Fibroblast of skin of scalp (primary cell): ENCODE measurements at regions not wholly inside any gene's neighbourhood (a gene's known extent, or its start where the extent isn't known, plus 50 kb on each side); places are given as distances from the start of the nearest gene placed in this dataset.

Source experiments
- DNase-seq: peaks from one replicate; pipeline ENCODE4 v3.0.0-alpha.2; 2013

DNA sequence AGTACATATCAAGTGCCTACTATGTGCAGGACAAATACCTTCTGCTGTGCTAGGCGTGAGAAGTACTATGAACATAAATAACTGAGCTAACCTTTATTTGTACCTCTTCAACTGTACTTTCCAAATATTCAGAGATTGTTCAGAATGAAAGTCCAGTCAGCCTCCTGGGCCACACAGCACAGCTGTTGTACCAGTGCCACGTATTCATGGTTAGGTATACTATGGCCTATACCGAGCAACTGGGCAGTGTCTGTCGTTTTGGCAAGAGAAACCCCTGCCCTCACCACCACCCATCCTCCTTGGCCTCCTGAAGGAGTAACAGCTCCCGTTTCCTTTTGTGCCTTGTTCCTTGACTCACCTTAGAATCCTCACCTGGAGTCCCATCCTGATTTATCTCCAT, 53.0 kb downstream of the RASSF10 start:
- no peak for DNase-seq

DNA sequence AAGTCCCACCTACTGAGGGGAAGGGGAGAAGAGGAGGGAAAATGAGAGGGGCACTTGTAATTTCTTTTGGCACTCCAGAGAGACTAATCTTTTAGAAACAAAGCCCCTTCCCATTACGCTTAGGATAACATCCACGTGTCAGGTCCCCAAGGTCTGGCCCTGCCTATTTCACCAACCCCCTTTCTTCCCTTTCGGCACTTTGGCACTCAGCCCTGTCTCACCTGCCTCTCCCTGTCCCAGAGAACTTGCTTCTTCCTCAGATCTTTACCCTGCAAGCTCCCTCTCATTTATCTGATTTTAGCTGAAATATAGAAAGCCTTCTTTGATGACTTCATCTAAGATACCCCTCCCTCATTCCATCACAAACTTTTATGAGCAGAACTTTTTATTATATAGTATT, 55.5 kb downstream of the RASSF10 start:
- DNase-seq: no peak

DNA sequence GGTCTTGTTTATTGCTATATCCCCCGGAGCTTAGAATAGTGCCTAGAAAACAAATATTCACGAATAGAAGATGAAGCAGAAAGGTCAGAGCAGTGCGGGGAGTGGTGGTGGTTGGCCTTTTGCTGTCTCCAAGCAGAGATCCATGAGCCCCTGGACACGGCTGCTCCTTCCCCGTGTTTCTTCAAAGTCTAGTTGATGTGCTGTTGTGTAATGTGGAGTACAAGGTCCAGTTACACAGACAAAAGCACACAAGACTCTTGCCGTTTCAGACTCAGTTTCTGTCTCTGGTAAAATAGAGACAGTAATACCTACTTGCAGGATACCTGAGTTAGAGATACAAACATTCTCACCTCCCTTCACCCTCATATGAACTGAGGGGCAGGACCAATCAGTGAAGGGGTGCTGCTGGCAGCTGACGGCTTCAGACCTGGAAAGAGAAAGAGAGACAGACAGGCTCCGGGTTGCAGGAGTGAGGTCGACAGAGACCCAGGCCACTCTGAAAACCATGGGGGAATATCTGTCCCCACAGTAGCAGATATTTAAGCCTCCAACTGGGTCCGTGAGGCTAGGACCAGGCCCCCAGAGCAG, 56.2 kb downstream of the RASSF10 start:
- no peak for DNase-seq

DNA sequence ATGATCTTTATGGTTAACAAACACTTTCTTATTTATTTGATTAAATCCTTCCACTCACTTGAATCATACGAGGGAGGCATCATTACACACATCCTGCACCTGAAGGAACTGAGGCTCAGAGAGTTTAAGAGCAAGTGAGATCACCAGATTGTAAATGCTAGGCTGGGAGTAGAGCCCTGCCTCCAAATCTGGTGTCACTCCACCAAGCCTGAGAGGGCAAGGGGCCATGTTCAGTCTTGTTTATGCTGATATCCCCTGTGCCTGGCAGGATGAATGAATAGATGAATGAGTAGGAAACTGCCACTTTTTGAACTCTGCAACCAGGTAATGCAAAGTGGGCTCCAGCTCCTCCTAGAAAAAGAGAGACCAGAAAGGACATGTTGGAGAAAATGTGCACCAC, 59.1 kb downstream of the RASSF10 start:
- no peak for DNase-seq

DNA sequence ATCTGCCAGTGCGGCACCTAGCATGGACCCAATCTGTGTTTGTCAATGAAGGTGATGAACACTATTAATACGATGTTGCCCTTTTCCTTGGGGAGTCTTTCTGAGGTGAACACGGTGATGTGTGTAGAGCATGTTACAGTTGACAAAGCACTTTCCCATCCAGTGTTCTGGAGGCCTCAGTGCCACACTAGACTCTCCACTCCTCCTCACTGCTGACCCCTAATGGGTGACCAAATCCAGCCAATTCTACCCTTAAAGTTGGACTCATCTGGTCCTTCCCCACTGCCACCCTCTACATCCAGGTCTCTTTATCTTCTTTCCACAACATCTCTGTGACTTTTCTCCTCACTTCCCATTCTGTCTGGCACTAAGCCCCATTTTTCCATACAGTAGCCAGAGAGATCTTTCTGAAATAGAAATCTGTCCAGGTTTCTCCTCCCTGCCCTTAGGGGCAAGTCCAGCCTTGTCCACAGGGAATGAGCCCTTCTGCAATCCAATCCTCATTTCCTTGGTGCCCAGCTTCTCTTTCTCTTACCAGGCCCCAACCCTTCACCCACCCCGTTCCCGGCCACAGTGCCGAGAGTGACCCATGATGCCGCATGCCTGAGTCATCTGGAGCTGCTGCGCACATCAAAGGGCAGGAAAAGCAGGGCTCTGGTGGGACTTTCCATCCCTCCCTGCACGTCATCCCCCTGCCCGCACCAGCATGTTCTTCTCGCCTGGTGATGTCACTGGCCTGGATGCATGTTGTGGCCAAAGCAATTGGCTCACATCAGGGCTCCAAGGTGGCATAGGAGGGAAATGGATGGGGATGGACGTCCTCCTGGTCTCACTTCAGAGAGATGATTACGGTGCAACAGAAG, 64.2 kb downstream of the RASSF10 start:
- DNase-seq: peak; percentile 37

DNA sequence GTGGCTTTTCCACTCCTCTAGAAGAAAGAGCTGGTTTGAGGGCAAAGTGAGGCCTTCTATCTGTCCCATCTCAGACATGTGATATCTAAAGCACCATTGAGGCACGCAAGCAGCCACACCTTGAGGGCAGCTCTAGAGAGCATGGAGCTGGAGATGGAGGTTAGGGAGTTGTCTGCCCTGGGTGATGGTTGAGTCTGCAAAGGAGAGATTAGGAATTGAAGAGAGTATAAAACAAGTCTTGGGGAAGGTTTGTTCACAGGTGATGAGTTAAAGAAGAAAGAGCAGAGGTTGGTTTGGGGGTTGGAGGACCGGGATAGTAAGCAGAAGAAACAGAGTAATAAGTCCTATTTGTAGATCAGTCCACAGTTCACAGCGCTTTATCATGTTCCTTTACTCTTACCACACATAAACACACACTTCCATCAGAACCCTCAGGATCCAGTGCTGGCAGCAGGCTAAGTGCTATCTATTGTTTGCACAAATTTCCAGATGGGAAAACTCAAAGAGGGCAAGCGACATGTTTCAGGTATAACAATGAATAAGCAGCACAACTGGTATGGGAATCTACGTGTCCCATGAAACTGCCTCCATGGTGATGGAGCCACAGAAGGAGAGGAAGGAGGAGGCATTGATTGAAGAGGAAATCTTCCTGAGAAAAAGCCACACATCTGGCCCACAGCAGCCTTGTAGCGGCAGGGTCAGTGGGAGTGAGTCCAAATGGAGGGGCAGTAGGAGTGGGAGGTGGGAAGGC, 65.8 kb downstream of the RASSF10 start:
- DNase-seq: no peak

DNA sequence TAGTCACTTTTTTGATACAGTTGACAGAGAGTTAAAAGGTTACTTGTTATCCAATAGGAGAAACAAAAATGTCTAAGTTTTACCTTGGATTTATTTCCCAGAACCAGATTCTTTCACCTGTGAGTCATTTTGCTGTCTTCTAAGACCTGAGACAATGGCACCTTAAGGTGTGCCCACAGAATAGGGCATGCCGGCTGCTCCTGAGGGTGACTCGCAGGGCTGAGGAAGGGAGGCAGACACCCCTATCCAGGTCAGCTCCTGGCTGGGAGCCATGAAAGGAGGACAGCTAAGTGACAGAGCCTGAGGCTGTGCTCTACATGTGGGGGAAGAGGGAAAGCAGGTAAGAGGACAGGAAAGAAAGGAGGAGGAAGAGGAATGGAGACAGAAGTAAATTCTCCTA, 67.8 kb downstream of the RASSF10 start:
- no peak for DNase-seq

DNA sequence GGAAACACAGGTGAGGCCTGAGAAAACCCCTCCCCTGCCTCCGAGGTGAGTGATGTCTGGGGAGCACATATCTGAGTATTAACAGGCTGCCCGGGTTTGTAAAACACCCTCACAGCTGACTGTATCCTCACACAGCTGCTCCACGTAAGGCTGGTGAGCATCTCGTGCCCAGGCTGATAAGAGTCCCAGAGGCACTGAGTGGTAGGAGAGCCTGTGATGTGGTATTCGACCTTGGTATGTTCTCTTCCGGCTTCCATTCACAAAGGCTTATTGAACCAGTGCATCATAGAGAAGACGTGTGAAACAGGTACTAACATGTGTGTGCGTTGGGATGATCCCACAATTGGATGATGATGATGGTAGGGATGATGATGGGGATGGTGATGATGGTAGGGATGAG, 71.7 kb downstream of the RASSF10 start:
- DNase-seq: no peak

DNA sequence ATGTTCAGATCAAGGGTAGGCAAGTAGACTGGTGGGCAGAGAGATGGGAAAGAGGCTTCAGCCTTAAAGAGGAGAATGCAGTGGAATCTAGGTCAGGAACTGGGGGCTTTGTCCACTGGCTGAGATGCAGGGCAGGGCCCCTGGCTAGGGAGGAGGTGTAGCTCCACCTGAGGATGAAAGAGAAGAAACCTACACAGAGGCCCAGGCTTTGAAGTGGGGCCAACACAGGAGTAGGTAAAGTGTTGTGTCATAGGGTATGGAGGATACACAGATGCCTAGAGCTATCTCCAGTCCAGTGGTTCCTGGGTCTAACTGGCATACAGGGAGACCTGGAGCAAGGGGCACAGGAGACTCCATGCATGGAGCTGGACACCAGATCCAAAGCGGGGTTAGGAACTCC, 73.5 kb downstream of the RASSF10 start:
- no peak for DNase-seq

DNA sequence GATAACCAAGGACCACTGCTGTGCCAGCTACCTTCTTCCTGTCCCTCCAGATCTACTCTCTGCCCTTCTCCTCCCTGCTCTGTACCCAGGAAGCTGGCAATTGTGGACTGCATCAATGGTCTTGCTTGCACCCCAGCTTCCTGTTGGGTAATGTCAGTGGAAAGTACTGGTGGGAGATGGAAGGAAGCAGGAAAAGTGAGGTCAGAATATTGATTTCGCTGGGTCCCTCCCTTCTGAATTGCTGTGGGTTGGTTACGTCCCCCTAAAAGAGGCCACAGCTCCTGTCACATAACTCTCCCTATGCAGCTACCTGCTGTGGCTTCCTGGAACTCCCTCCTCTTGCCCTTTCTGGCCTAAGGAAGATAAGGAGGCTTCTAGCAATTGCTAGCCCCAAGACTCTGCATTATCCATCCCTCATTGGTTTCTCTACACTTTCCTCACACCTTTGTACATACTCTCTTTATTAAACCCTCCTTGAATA, 81.2 kb downstream of the RASSF10 start:
- no peak for DNase-seq

DNA sequence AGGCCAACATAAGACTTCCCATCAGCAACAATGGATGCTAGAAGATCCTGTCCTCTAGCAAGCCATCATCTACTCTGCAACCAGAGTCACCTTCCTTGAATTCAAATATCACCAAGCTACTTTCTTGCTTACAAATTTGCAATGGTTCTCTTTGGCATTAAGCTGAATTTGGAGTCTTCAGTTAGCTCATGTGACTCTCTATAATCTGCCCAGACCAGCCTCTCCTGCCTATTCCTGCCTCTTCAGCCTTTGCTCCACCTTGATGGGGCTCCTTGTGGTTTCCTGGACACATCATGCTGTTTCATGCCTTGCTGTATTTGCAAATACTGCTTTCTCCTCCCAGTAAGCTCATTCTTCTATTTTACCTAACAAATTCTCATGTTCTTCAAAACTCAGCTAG, 82.3 kb downstream of the RASSF10 start:
- no peak for DNase-seq

DNA sequence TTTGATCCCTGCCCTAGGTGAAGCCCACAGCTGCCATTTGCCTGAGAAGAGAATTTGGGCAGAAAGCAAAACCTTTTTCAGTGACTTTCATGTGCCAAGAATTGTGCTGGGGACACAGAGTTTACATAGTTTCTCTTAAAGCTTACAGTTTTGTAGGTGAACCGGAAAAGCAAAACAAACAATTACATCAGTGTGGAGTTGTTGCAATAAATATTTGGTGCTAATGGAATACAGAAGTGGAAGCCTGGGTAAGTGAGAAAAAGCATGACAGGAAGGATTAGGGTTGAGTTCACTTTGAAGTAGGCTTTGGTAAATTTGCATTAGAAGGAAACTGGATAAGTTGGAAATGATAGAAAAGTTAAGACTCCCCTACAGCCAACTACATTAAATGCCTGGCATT, 82.7 kb downstream of the RASSF10 start:
- DNase-seq: no peak

DNA sequence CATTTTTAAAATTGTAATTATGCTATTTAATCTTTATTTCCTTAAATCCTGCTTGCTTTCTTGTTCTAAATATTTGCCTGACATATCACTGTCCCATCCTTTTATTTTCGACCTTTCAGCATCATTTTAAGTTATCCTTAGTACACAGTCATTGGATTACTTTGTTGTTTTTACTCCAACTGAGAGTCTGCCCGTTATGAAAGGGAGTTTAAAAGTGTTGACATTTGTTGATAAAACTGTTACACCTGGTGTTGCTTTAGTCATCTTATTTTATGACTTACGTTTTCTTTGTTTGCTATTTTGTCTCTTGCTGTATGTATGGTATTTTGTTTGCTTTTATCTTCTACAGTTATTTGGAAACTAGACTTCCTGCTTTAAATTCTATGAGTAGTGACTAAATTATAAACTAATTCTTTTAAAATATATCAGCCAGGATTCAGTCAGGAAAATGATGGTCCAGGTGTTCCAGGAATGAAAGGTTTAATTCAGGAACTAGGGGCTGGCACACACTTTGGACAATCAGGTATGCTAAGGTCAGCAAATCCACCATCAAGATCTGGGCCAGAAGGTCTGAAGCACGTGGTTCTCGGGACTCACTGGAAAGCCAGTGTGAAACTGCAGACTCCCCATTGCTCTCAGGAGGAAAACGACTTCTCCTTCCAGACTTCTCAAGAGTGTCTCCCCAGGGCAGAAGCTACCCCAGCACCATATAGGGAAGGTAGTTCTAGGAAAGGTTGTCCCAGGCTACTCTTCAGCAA, 86.0 kb downstream of the RASSF10 start:
- no peak for DNase-seq

DNA sequence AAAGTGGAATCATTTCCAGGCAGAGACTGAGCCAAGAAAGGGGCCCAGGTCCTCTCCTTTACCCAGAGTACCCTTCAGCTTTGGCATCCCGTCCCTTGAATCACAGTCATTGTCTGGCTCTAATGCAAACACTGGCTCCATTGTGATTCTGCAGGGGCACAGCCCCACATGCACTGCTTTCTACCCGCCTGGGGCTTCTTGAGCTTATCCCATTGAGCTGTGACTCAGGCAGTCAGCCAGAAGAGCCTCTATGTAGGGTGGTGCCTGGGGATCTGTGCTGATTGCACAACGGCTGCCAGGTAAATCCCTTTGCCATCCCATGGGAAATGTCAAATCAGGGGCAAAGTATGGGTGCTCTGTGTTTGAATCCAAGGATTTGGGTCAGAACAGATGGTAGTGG, 88.9 kb downstream of the RASSF10 start:
- no peak for DNase-seq

DNA sequence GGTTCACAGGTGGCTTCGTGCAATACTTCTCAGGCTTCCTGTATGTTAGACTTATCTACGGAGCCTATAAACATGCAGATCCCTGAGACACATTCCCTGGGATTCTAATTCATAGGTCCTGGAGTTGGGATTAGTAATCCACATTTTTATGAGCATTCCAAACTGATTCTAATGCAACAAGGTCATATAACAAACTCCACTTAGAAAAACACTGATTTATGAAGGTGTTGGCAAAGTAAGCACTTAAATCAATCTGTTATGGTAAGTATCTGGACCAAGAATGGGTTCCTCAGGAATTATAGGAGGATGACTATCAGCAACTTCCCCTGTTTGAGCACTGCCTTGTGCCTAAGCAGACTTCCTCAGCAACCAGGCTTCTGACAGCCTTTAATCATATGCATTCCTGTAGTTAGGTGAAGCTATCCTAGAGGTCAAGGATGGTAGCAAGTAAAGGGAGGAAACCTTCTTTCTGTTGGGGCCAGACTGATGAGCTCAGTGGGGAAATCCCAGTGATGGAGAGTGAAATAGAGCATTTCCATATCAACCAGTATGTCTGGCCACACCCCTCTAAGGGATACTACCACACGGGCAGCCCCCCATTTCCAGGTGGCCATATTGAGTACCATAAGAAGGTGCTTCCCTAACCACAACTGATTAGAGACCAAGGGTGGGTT, 89.6 kb downstream of the RASSF10 start:
- no peak for DNase-seq

DNA sequence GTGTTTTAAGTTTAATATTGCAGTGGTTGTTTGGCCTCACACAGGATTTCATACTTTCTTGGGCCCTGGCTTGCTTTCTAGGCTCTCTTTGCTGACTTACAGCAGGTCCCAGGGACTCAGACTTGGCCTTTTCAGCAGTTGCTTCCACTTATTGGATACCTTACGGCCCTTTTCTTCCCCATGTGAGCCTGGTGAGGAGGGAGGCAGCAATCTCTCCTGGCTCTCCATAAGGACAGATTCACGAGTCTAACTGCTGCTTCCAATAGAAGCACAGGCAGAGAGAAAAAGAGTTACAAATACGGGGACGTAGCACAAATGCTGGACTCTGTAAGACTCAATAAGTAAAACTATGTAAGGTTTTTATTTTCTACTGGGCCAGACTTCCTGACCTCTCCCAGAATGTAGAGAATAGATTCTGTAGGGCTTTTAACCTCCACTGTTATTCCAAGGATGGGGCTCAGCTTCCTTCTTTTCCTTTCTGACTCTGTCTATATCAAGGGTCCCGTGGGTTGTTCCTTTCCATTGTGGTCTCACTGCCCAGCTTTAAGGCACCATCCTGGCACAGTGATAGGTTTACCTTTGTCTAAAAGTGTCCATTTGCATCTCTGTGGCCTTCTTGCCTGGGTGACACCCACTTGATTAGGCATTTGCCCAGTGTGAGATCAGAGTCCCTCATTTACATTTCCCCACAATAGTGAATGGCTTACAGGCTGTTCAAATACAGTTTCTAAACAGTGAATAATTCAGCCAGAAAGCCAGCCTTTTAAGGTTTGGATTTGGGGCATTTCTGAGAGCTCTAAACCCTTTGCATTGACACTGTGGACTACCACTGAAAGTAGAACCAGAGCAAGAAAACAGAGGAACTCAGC, 92.8 kb downstream of the RASSF10 start:
- no peak for DNase-seq

DNA sequence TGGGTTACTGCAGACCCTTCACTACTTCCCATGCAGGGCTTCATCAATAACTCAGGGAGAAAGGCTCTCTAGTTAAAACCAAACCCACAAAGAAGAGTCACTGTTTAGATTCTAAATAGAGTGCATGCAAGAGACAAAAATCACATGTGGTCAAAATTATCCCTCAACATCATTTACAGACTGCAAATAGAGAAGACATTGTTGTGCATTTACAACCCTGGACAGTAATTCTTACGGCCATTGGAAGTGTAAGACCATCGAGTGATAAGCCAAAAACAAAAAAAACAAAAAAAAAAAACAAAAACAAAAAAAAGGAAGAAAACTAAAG, 93.4 kb downstream of the RASSF10 start:
- DNase-seq: no peak

DNA sequence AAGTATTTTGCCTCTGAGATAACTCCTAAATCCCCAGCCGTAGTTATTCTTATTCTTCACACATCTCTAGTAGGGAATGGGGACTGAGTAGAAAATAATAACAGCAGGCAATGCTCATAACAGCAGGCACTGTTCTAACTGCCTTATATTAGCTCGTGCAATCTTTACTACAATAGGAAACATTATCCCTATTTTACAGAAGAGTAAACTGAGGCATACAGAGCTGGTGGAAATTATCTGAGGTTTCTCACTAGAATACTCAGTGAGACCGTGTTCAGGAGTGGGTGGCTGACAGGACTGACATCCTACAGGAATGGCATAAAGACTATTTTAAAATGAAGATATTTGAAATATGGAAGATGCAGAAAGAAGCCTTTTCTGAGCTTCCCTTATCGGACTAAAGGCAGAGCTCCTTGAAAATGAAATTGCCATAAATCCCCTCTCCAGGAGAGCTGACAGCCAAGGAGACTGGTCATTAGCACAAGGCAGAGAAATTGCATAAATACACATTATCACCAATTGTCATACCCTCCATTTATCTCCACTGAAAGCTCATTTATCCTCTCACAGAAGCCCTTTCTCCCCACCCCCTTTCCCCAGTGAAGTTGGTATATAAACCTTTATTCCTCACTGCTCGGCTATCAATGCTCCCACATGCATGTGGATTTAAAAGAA, 93.9 kb downstream of the RASSF10 start:
- no peak for DNase-seq

DNA sequence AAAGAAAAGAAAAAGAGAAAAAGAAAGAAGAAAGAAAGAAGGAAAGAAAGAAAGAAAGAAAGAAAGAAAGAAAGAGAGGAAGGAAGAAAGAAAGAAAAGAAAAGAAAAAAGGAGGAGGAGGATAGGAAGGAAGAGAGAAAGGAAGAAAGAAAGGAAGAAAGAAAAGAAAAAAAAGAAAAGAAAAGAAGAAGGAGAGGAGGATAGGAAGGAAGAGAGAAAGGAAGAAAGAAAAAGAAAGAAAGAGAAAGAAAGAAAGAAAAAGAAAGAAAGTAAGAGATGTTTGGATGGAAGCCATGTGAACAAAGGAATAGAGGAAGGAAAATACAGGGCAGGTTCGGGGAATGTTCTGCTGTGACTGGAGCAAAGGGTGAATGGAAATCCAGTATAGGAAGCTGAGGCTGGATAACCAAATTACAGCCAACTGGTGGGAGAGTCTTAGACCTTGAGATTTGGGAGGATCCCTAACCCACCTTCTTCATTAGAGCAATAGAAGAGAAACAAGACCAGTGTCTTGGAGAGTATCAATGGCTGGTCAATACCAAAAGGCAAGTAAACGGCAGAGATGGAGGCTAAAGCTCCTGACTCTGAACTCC, 94.9 kb downstream of the RASSF10 start:
- DNase-seq: no peak

DNA sequence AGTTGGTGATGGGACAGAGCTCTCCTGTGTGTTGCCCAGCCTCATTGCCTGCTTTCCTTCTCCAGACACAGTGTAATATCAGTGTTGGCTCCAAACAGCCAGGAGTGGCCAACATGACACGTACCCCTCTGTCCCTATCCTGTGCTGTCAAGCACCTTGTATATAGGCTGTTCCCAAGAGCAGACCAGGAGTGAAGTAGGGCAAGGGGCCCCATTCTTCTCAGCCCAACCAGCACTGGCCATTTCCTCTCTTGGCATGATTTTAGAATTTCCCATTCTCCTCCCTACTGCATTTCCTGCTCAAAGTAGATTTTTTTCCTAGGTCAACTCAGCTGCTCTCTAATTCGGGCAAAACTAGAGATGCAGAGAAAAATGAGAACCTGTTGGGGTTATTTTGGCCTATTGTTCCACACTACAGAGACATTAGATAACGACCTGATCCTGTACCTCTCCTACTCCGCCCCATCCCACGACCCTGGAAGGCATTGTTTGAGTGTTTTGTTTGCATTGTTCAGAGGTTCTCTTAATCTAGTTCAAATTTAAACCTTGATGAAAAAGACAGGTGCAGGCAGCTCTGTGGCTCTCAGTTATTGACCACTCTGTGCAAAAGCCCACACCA, 95.6 kb downstream of the RASSF10 start:
- no peak for DNase-seq
